ENCODE measurements at regions not wholly inside any gene's neighbourhood (a gene's known extent, or its start where the extent isn't known, plus 50 kb on each side); places are given as distances from the start of the nearest gene placed in this dataset.

GRCh38 chr2:45112750-45113149 is 103.5 kb upstream of the SIX2 start:
- Histone ChIP-seq H3K79me2 (replicated peaks; ENCODE audit: insufficient read depth, low read length) (no peaks in the 10 kb centered on the region), H3K4me2 (ENCODE audit: low read length) (no peak overlapping the region), H3K27ac (ENCODE audit: low read length) (no peak overlapping the region), H3K4me3 (ENCODE audit: low read length) (no peak overlapping the region), H3F3A (ENCODE audit: insufficient read depth, low read length, poor library complexity, severe bottlenecking) (no peaks in the 10 kb centered on the region), H3K27me3 (ENCODE audit: insufficient read depth, low read depth, low read length) (no peaks in the 10 kb centered on the region), H3K9ac (ENCODE audit: low read length) (no peak overlapping the region), H3K9me2 (ENCODE audit: insufficient read depth, low read length) (no peaks in the 10 kb centered on the region), H4K20me1 (ENCODE audit: insufficient read depth) (no peaks in the 10 kb centered on the region), H3K9me3 (ENCODE audit: low read length) (no peaks in the 10 kb centered on the region), H2AFZ (ENCODE audit: low read depth, low read length) (no peak overlapping the region), H3K36me3 (ENCODE audit: insufficient read depth, low read length) (no peaks in the 10 kb centered on the region)
- TF ChIP-seq MXI1 (conservative IDR thresholded peaks at IDR 0.05; ENCODE audit: poor library complexity, severe bottlenecking) (no peak), EP300 (conservative IDR thresholded peaks at IDR 0.05; ENCODE audit: poor library complexity, severe bottlenecking) (no peak), SMC3 (conservative IDR thresholded peaks at IDR 0.05; ENCODE audit: poor library complexity) (no peak), REST (IDR thresholded peaks at IDR 0.05; ENCODE audit: borderline replicate concordance) (no peak), RAD21 (conservative IDR thresholded peaks at IDR 0.05) (no peak), EZH2 (IDR thresholded peaks at IDR 0.05; ENCODE audit: borderline replicate concordance, insufficient read depth, low read length, poor library complexity, severe bottlenecking) (no peak)

GRCh38 chr2:45105050-45105582 is 95.9 kb upstream of the SIX2 start:
- Histone ChIP-seq H2AFZ (ENCODE audit: low read depth, low read length) (no peak overlapping the region), H3K9ac (ENCODE audit: low read length) (no peak overlapping the region), H3K27ac (ENCODE audit: low read length) (no peak overlapping the region), H3K9me2 (ENCODE audit: insufficient read depth, low read length) (no peaks in the 10 kb centered on the region), H3K4me3 (ENCODE audit: low read length) (no peak overlapping the region), H3K79me2 (replicated peaks; ENCODE audit: insufficient read depth, low read length) (no peaks in the 10 kb centered on the region), H3K27me3 (ENCODE audit: insufficient read depth, low read depth, low read length) (no peaks in the 10 kb centered on the region), H4K20me1 (ENCODE audit: insufficient read depth) (no peaks in the 10 kb centered on the region), H3F3A (ENCODE audit: insufficient read depth, low read length, poor library complexity, severe bottlenecking) (no peaks in the 10 kb centered on the region), H3K4me2 (ENCODE audit: low read length) (no peak overlapping the region), H3K36me3 (ENCODE audit: insufficient read depth, low read length) (no peaks in the 10 kb centered on the region), H3K9me3 (ENCODE audit: low read length) (no peaks in the 10 kb centered on the region)
- TF ChIP-seq EZH2 (IDR thresholded peaks at IDR 0.05; ENCODE audit: borderline replicate concordance, insufficient read depth, low read length, poor library complexity, severe bottlenecking) (no peak), SMC3 (conservative IDR thresholded peaks at IDR 0.05; ENCODE audit: poor library complexity) (no peak), MXI1 (conservative IDR thresholded peaks at IDR 0.05; ENCODE audit: poor library complexity, severe bottlenecking) (no peak)

- Histone ChIP-seq H4K20me1 (ENCODE audit: insufficient read depth) (no peaks in the 10 kb centered on the region), H3K27ac (ENCODE audit: low read length) (no peak overlapping the region), H3K4me2 (ENCODE audit: low read length) (no peak overlapping the region), H2AFZ (ENCODE audit: low read depth, low read length) (no peak overlapping the region), H3K9me2 (ENCODE audit: insufficient read depth, low read length) (no peaks in the 10 kb centered on the region), H3K4me3 (ENCODE audit: low read length) (no peak overlapping the region), H3K36me3 (ENCODE audit: insufficient read depth, low read length) (no peaks in the 10 kb centered on the region), H3K27me3 (ENCODE audit: insufficient read depth, low read depth, low read length) (no peaks in the 10 kb centered on the region), H3K9me3 (ENCODE audit: low read length) (no peaks in the 10 kb centered on the region), H3K9ac (ENCODE audit: low read length) (no peak overlapping the region), H3K79me2 (replicated peaks; ENCODE audit: insufficient read depth, low read length) (no peaks in the 10 kb centered on the region), H3F3A (ENCODE audit: insufficient read depth, low read length, poor library complexity, severe bottlenecking) (no peaks in the 10 kb centered on the region)
- TF ChIP-seq RAD21 (conservative IDR thresholded peaks at IDR 0.05), result no peak
These were observed 95.2 kb upstream of the SIX2 start for GRCh38 chr2:45104429-45104828.
